HCT116 (cell line): ENCODE measurements at regions not wholly inside any gene's neighbourhood (a gene's known extent, or its start where the extent isn't known, plus 50 kb on each side); places are given as distances from the start of the nearest gene placed in this dataset.

ENCODE experiments used
- CBX3 ChIP-seq: IDR thresholded peaks from 2 replicates; pipeline ENCODE4 v1.6.1; 2012; ENCODE audit warnings: low read depth
- CTCF ChIP-seq, 3 experiments: fragments of 200-600 bp in 1 of 3; sonication (generic) in 1 of 3; IDR thresholded peaks in 2 of 3; conservative IDR thresholded peaks in 1 of 3; 2 replicates each; pipeline ENCODE4 v1.5.1; 2012 to 2017; ENCODE audit warnings: low read depth in 2 of 3, low read length in 2 of 3, antibody characterized with exemption in 1 of 3, borderline replicate concordance in 1 of 3, control low read depth in 1 of 3, mild to moderate bottlenecking in 1 of 3, mixed read lengths in 1 of 3, mixed run types in 1 of 3, moderate library complexity in 1 of 3; ENCODE audit not compliant: insufficient read depth in 1 of 3
- POLR2A ChIP-seq: IDR thresholded peaks from 2 replicates; pipeline ENCODE4 v1.7.0; 2011; ENCODE audit warnings: borderline replicate concordance; ENCODE audit not compliant: insufficient read depth, insufficient read length; ENCODE audit errors: extremely low read depth
- YY1 ChIP-seq: IDR thresholded peaks from 2 replicates; pipeline ENCODE4 v1.6.1; 2011; ENCODE audit warnings: low read length, low read depth, moderate library complexity, mild to moderate bottlenecking; ENCODE audit not compliant: insufficient replicate concordance; ENCODE audit errors: extremely low read depth

DNA sequence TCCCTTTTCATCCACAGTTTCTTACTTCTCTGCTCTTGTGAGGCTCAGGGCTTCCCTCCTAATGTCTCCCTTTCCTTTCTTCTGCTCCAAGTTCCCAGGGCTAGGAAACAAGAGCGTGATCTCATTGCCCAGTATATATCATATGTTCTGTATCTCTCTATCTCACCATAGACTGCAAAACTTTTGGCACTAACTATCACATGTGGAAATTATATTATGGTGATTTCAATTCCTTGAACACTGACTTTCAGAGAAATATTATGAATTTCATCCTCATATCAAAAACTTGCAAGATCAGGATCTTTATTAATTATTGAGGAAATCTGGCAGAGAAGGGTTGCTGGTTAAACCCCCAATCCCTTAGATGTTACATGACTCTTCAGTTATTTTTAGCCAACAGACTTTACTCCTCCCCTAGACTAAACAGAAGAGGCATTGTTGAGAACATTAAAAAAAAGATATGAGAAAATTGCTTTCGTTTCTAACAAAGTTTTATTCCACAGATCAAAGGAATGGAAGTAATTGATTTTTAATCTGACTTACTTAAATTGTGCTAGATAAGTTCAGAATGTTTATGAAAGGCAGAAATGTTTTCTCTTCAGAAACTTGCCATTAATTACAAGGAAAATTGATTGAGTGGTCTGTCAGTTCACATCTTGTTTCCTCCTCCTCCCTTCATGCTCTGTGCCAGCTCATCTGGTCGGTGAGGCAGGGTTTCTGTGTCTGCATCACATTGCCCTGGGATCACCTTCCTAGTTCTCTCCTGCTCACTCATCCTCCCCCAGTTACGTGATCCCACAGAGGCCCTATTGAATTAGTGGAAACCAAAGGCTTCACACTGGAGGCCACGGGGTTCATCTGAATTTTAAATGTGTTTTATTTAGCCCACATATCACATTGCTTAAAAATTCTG lies 378.5 kb downstream of the LMO7 start:
- TF ChIP-seq CTCF (IDR thresholded peaks at IDR 0.05 in 2 of 3, conservative IDR thresholded peaks at IDR 0.05 in 1 of 3; ENCODE audit: borderline replicate concordance in 1 of 3, insufficient read depth in 1 of 3, low read depth in 2 of 3, low read length in 2 of 3) (no peak), CBX3 (no peak), YY1 (no peak), POLR2A (no peak)
